Body of pancreas (tissue), 4 donors: ENCODE measurements at regions not wholly inside any gene's neighbourhood (a gene's known extent, or its start where the extent isn't known, plus 50 kb on each side); places are given as distances from the start of the nearest gene placed in this dataset.
"Not testable (repeated sequence)": the region's sequence is repeated elsewhere in the genome, so short reads cannot be mapped to it uniquely, and the experiment has no call there.

Source experiments
- ATAC-seq: fragments of 150-250 bp; one replicate; pipeline ENCODE4 v1.9.1; 2016
- DNase-seq, 4 donors: peaks; one replicate each; pipeline ENCODE4 v3.0.0-alpha.2; 2019
- H3K27ac ChIP-seq, 4 donors: fragments of 200-600 bp; sonication (generic); 1 replicate in 3 of 4; 2 replicates in 1 of 4; pipeline versions ENCODE4 v1.5.1 to v1.6.1; 2016 to 2019; ENCODE audit warnings: mild to moderate bottlenecking in 1 of 4, mixed read lengths in 1 of 4, moderate library complexity in 1 of 4
- H3K27me3 ChIP-seq, 2 donors: fragments of 200-600 bp; sonication (generic); one replicate each; pipeline ENCODE4 v1.6.0; 2016; ENCODE audit warnings: mild to moderate bottlenecking in 1 of 2
- H3K36me3 ChIP-seq, 2 donors: fragments of 200-600 bp; sonication (generic); replicated peaks in 1 of 2; 2 replicates each; pipeline ENCODE4 v1.5.1; 2016; ENCODE audit warnings: low read depth in 2 of 2; ENCODE audit not compliant: insufficient read depth in 1 of 2
- H3K4me1 ChIP-seq: fragments of 200-600 bp; sonication (generic); one replicate; pipeline ENCODE4 v1.6.0; 2016
- H3K4me3 ChIP-seq, 2 donors: fragments of 200-600 bp; sonication (generic); 1 replicate in 1 of 2; 2 replicates in 1 of 2; pipeline ENCODE4 v1.5.1; 2016 to 2019
- H3K9me3 ChIP-seq, 3 donors: fragments of 200-600 bp; sonication (generic); 1 replicate in 2 of 3; 2 replicates in 1 of 3; pipeline ENCODE4 v1.5.1; 2016
- CTCF ChIP-seq, 7 experiments: fragments of 450-650 bp in 4 of 7; fragments of 200-600 bp in 3 of 7; sonication (generic) in 3 of 7; IDR thresholded peaks; one replicate each; pipeline ENCODE4 v1.5.1; 2016 to 2019; ENCODE audit warnings: antibody characterized with exemption in 7 of 7
- POLR2A ChIP-seq, 3 donors: fragments of 450-650 bp; IDR thresholded peaks; one replicate each; pipeline ENCODE4 v1.6.1; 2016; ENCODE audit warnings: antibody characterized with exemption in 3 of 3, mild to moderate bottlenecking in 2 of 3
- WGBS, 2 donors: methylation state at CpG; one replicate each; pipeline ENCODE4 v1.1.5; 2017; 5-methylcytosine and 5-hydroxymethylcytosine counted together
- intact Hi-C: fragments of 100-400 bp; cut with DNase I; formaldehyde crosslinking; loops from one replicate; pipeline ENCODE4 v1.15.1; 2023

GRCh38 chr16:86272744-86273143 lies 237.6 kb upstream of the FOXF1 start:
- TF ChIP-seq POLR2A (IDR thresholded peaks at IDR 0.05): no peak
- Histone ChIP-seq H3K27me3 (no peaks in the 10 kb centered on the region), H3K4me1 (no peaks in the 10 kb centered on the region), H3K4me3 (no peak overlapping the region), H3K9me3 (no peaks in the 10 kb centered on the region), H3K36me3 (no peaks in the 10 kb centered on the region), H3K27ac (no peak overlapping the region)
- 74 to 78% methylated on average over 1 of the region's 1 CpG for WGBS, 2 donors
- ATAC-seq: no peak
- DNase-seq: no peak
- intact Hi-C loops: no loop called here

- no peak overlapping the region for H3K27ac ChIP-seq
- no peak overlapping the region for H3K4me3 ChIP-seq
- DNase-seq (no peak), ATAC-seq (no peak)
- no peaks in the 10 kb centered on the region for H3K36me3 ChIP-seq
- H3K4me1 ChIP-seq: no peaks in the 10 kb centered on the region
- no peaks in the 10 kb centered on the region for H3K27me3 ChIP-seq
- intact Hi-C loops: no loop called here
- 41 to 48% methylated on average over 3 of the region's 3 CpGs for WGBS, 2 donors
- no peaks in the 10 kb centered on the region for H3K9me3 ChIP-seq
- TF ChIP-seq CTCF (IDR thresholded peaks at IDR 0.05) (no peak), POLR2A (IDR thresholded peaks at IDR 0.05) (no peak)
Observed at GRCh38 chr16:86277221-86277620, 233.1 kb upstream of the FOXF1 start.

GRCh38 chr16:86277859-86278258 lies 232.5 kb upstream of the FOXF1 start:
- H3K27me3 ChIP-seq, H3K9me3 ChIP-seq, H3K4me3 ChIP-seq, intact Hi-C loops, H3K36me3 ChIP-seq, H3K27ac ChIP-seq, H3K4me1 ChIP-seq, ATAC-seq, DNase-seq: not testable (repeated sequence)
- WGBS, 2 donors: 70 to 82% methylated on average over 4 of the region's 4 CpGs

- WGBS, 2 donors: 36 to 39% methylated on average over 7 to 12 of the region's 12 CpGs
- no peaks in the 10 kb centered on the region for H3K36me3 ChIP-seq
- no peak overlapping the region for H3K4me3 ChIP-seq
- peak; percentile 38 for ATAC-seq
- no peaks in the 10 kb centered on the region for H3K9me3 ChIP-seq
- H3K27me3 ChIP-seq: peaks cover 0 to 9% of the 10 kb centered on the region in 2 donors
- TF ChIP-seq CTCF (IDR thresholded peaks at IDR 0.05) (no peak), POLR2A (IDR thresholded peaks at IDR 0.05) (no peak)
- H3K27ac ChIP-seq: no peak overlapping the region
- peak in 2 of 4 donors; percentile 47 to 65 for DNase-seq
- intact Hi-C loops: no loop called here
- no peaks in the 10 kb centered on the region for H3K4me1 ChIP-seq
Observed at GRCh38 chr16:86281421-86281820, 228.9 kb upstream of the FOXF1 start.

- 68 to 70% methylated on average over 4 to 5 of the region's 5 CpGs for WGBS, 2 donors
- Histone ChIP-seq H3K27ac (no peak overlapping the region), H3K9me3 (no peaks in the 10 kb centered on the region), H3K27me3 (peaks cover 0 to 11% of the 10 kb centered on the region in 2 donors), H3K36me3 (no peaks in the 10 kb centered on the region), H3K4me1 (peaks cover 7% of the 10 kb centered on the region), H3K4me3 (no peak overlapping the region)
- DNase-seq (no peak), ATAC-seq (no peak)
- intact Hi-C loops: no loop called here
- TF ChIP-seq CTCF (IDR thresholded peaks at IDR 0.05) (no peak), POLR2A (IDR thresholded peaks at IDR 0.05) (no peak)
Observed at GRCh38 chr16:86283944-86284343, 226.4 kb upstream of the FOXF1 start.

GRCh38 chr16:86285421-86285820 lies 224.9 kb upstream of the FOXF1 start:
- 34 to 48% methylated on average over 5 to 6 of the region's 6 CpGs for WGBS, 2 donors
- Histone ChIP-seq H3K27ac (no peak overlapping the region), H3K27me3 (peaks cover 0 to 18% of the 10 kb centered on the region in 2 donors)

More at GRCh38 chr16:86285421-86285820, 224.9 kb upstream of the FOXF1 start:
- TF ChIP-seq POLR2A (IDR thresholded peaks at IDR 0.05): no peak
- no peak for TF ChIP-seq CTCF (IDR thresholded peaks at IDR 0.05)
- DNase-seq (no peak), ATAC-seq (no peak)
- no peaks in the 10 kb centered on the region for H3K36me3 ChIP-seq
- H3K4me3 ChIP-seq: no peak overlapping the region
- H3K9me3 ChIP-seq: no peaks in the 10 kb centered on the region
- H3K4me1 ChIP-seq: peaks cover 7% of the 10 kb centered on the region
- intact Hi-C loops: no loop called here
